ENCODE measurements at regions not wholly inside any gene's neighbourhood (a gene's known extent, or its start where the extent isn't known, plus 50 kb on each side); places are given as distances from the start of the nearest gene placed in this dataset.

DNA sequence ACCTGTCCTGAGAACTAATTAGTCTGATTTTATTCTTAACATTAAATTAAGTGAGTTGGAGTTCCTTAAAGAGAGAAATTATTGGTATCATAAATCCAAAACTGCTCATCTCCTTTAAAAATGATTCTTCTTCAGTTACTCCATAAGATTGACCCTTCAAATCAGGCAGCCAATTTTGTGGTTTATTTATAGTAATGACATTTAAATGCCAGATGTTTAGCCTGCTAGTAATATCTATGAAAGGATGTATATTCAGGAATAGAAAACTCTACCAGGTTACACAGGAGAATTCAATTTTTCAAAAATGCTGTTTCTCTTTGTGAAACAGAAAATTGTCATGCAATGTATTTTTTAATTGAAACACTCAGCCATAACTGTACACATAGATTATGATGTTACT is 457.8 kb upstream of the ROBO2 start (continued):
- TF ChIP-seq MGA (IDR thresholded peaks at IDR 0.05): no peak
- no peak for TF ChIP-seq IRF1 (CRISPR knock-in tag; IDR thresholded peaks at IDR 0.05; ENCODE audit: borderline replicate concordance)
- no peak for TF ChIP-seq ZBTB43 (CRISPR knock-in tag; IDR thresholded peaks at IDR 0.05)
- TF ChIP-seq YBX1 (IDR thresholded peaks at IDR 0.05): no peak

All from K562 (cell line).